Activated gamma-delta T cell treated with Interleukin-2 at 50 U/mL for 16 hours (primary cell): ENCODE measurements at regions not wholly inside any gene's neighbourhood (a gene's known extent, or its start where the extent isn't known, plus 50 kb on each side); places are given as distances from the start of the nearest gene placed in this dataset.

Experiments
- DNase-seq: peaks from one replicate; pipeline ENCODE4 v3.0.0-alpha.2; 2020

GRCh38 chr3:178417736-178418135 is 118.5 kb upstream of the KCNMB2 start:
- no peak for DNase-seq

DNA sequence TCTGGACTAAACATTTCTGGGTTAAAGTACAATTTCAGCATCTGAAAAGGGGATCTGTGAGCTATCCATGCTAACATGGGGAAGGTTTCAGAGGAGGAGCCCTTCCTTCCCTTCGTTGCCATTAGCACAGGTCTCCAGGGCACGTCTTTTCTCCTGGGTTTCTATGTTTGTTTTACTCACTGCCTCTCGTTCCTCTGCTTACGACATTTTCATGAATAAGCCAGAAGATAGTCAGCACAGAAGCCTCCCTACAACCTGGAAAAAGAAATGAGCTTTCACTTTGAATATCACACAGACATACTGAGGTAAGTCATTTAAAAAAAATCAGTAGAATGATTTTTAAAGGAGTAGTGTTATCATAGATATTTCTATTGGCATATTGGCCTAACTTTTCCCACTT is 117.2 kb upstream of the KCNMB2 start:
- DNase-seq = no peak

DNA sequence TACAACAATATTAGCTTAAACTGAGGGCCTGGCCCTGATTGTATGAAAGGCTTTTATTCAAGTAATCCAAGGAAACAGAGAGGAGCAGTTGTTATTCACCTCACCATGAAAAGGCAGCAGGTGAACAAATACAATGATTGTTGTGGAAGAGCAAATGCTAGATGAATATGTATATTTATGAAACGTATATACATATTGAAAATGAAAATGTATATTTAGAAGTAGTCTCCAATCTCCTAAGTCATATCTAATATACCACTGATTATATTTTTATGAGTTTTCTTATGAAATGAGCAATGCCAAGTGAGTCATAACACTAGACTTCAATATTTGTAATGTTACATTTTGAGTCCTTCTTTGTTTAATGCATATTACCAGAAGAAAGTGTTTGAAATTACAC is 116.2 kb upstream of the KCNMB2 start:
- DNase-seq = no peak

DNA sequence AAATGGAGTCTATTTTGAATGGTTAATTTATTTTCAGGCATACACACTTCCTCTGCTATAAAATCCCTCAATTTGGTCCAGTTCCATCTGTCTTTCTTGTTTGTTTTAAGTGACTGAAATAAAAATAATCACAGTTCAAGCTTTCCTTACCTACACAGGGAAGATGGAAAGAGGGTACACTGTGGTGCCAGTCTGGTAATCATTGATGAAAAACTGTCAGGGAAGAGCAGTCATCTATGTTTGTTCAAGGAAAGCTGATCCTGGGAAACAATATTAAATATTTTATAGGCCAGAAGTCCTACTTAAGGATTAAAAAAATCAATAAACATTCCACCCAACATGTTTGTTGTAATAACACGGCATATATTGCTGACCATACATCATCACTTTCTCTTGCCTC is 115.2 kb upstream of the KCNMB2 start:
- no peak for DNase-seq

GRCh38 chr3:178422406-178422805 is 113.8 kb upstream of the KCNMB2 start:
- no peak for DNase-seq

DNA sequence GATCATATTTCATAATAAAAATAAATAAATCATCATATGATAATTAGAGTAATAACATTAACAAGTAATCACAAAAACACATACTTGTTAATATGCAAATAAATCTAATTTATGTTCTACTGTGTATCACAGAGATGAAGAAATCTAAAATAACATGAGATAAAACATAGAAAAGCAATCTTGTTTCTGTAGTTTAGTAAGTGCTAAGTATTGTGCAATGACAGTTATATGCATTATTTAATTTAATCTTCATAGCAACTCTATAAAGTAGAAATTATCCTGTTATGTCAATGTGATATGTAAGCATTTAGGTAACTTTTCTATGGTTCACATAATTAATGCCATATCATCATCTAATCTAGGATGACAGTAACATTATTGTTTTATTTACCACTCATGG is 108.2 kb upstream of the KCNMB2 start:
- DNase-seq = no peak

GRCh38 chr3:178434206-178434805 is 101.9 kb upstream of the KCNMB2 start:
- DNase-seq = no peak

DNA sequence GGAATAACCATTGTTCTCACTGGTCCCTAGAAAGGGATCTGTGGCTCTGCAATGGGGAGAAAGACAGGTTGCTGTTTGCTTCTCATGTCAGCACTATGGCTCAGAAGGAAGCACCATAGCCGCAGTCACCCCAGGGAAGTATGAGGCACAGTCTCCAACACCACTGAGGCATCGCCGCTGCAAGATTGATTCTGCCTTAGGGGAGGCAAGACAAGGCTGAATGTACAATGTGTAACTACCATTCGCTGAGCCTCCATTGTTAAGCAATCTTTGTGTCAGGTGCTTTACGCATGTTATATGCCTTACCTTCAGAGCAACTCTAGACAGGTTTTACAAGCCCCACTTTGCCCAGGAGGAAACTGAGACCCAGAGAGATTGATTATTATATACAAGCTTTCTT is 100.7 kb upstream of the KCNMB2 start:
- no peak for DNase-seq

- no peak for DNase-seq
These were observed 99.5 kb upstream of the KCNMB2 start for GRCh38 chr3:178436773-178437172.

DNA sequence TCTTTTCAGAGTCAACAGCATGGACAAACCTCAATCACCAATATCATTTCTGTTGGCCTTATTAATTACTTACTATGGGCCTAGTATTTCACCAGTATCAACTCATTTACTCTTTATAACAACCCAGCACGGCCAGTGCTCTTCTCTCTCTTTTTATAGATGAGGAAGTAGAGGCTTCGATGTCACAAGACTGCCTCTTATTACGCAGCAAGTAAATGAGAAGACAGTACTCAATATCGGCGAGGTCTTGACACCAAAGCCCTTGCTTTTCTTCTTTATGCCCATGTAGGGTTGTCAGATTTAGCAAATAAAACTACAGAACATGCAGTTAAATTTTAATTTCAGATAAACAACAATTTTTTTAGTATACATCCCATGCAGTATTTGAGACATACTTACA is 99.0 kb upstream of the KCNMB2 start:
- DNase-seq = no peak

- no peak for DNase-seq
These were observed 96.7 kb upstream of the KCNMB2 start for GRCh38 chr3:178439504-178439903.

DNA sequence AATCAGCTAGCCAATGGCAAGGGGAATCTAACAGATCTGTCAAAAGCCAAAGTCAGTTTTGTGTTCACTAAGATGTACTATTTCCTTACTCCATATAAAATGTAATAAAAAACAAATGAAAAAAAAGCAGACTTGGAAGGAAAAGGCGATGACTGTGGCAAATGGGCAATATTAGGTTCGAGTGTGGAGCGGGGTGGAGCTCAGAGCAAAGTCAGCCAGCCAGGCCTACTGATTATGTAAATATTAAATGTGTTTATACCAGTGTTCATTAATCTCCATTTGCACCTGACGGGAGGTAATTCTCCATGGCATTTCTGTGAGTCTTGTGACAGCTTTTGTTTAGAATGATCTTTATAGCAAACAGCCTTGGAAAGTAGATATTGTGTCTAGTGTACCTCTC is 96.2 kb upstream of the KCNMB2 start:
- no peak for DNase-seq

- DNase-seq = no peak
These were observed 92.6 kb upstream of the KCNMB2 start for GRCh38 chr3:178443634-178444033.

DNA sequence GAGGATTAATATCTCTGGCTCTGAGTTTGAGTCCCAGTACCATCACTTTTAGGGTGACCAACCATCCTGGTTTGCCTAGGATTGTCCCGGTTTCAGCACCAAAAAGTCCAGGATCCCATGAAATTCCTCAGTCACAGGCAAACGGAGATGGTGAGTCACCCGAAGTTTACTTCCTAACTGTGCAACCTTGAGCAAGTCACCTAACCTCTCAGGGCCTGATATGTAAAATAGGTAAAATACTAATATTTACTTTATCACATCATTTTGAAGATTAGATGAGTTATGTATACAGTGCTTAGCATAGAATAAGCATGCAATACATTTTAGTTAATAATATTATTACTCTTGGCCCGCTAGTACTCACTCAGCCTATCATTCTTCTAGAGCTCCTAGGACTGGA is 91.1 kb upstream of the KCNMB2 start:
- DNase-seq = no peak

- DNase-seq = no peak
These were observed 90.2 kb upstream of the KCNMB2 start for GRCh38 chr3:178446059-178446458.

DNA sequence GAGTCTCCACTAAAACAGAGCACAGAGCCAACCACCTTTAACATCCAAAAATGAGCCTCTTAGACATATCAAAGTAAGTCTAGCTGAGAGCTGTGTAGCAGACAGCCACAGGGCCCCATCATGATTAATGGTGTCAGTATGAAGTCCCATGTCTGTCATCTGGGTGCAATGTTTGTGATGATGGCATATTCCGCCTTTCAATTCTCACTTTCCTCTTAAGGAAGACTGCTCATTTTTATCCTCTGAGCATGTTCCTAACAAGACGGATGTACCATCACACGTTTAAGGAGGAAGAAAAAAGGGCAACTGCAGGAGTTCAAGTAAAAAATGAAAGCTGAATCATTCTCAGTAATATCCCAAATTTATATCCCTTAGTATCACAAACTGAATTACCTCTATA is 85.8 kb upstream of the KCNMB2 start:
- no peak for DNase-seq

DNA sequence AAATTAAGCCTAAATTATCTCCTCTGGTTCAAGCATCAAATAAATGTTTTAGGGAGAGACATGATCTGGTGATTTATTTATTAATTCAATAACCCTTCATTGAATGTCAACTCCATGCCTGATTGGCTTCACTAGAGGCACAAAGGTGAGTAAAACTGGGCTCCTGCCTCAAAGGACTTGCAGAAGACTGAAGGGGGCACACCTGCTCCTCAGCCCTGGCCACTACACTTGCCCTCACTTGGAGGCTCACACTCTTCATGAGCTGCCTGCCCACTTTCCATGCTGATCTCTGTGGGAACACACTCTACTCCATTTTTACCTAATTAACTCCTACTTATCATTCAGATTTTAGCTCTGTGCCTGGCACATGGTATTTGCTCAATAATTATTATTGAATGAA is 84.4 kb upstream of the KCNMB2 start:
- DNase-seq = no peak

GRCh38 chr3:178454726-178455125 is 81.5 kb upstream of the KCNMB2 start:
- no peak for DNase-seq

GRCh38 chr3:178455226-178455625 is 81.0 kb upstream of the KCNMB2 start:
- DNase-seq = no peak

- no peak for DNase-seq
These were observed 80.3 kb upstream of the KCNMB2 start for GRCh38 chr3:178455946-178456345.

DNA sequence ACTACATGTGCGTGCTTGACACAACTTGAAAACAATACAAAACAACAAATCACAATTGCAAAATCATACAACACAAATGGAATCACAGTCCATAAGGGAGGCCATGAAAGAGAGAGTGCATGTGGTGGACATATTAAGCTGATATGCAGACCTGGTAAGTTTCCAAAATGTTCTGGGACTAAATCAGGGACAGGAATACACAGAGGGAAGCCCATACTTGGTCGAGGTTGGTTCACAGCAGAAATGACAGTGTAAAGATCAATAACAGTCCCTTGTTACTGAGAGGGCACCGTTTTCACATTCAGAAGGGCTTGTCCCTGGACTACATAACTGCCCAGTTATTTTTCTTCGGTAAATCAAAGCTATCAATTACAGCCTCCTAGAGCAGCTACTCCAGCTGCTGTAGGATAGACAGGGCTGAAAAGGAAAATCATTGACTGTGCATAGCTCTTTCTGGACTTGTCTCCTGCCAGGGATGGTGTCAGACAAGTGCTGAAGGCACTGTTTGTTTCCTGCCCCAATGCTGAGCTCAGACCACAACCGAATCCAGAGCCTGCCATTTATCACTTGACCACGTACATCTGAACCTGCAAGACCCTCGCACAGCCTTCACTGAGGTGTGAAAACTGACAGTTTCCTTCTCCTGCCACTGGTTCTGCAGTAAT is 79.5 kb upstream of the KCNMB2 start:
- DNase-seq = no peak

GRCh38 chr3:178457511-178457910 is 78.7 kb upstream of the KCNMB2 start:
- DNase-seq = no peak

DNA sequence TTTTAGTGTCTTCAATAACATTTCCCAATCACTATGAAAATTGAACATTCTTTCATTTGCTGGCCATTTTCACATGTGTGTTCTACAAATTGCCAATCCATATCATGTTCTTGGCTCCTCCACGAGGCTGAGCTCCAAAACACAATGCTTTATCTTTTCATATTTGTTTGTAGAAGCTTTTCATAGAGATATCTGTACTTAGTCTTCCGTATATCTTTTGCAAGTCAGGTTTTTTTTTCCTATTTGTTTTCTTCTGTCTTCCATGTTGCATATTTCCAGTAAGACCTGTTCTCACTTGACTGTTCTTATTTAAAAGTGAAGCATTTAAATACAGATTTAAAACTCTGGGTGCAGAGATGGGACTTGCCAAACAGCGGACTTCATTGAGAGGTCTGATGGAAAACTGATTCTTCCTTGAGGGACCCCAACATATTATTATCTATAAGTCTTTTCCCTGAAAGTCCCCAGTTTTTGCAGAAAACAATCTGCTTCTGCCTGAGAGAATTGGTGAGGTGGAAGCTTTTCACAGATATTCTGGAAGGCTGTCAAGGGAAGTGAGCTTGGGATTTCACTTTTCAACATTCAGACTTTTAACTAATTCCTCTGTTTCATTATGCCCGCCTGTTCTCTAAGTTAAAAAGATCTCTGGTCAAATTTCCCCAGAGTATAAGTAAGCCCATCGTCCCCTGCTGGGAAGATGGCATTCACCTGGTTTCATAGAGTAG is 77.8 kb upstream of the KCNMB2 start:
- DNase-seq = no peak

GRCh38 chr3:178459038-178459410 is 77.2 kb upstream of the KCNMB2 start:
- DNase-seq = no peak
